ENCODE measurements at regions not wholly inside any gene's neighbourhood (a gene's known extent, or its start where the extent isn't known, plus 50 kb on each side); places are given as distances from the start of the nearest gene placed in this dataset.

GRCh38 chr5:160500786-160501779 is 79.4 kb downstream of the PTTG1 start:
- intact Hi-C loops (cut with DNase I) = no loop called here
- TF ChIP-seq POLR2A (IDR thresholded peaks at IDR 0.05) = no peak
- TF ChIP-seq CTCF (IDR thresholded peaks at IDR 0.05) = no peak
- no peak for TF ChIP-seq POLR2AphosphoS5 (IDR thresholded peaks at IDR 0.05)

GRCh38 chr5:160504906-160505305 is 83.3 kb downstream of the PTTG1 start:
- H3K27ac ChIP-seq = no peak overlapping the region
- H3K36me3 ChIP-seq = no peaks in the 10 kb centered on the region
- H3K4me1 ChIP-seq (replicated peaks) = no peaks in the 10 kb centered on the region
- no peaks in the 10 kb centered on the region for H3K9me3 ChIP-seq
- 47% methylated on average over 2 of the region's 2 CpGs for WGBS
- no peak for DNase-seq (ENCODE audit: low spot score)
- no peaks in the 10 kb centered on the region for H3K27me3 ChIP-seq (replicated peaks; ENCODE audit: insufficient read depth)
- intact Hi-C loops (cut with DNase I) = no loop called here
- TF ChIP-seq POLR2A (IDR thresholded peaks at IDR 0.05) (no peak), POLR2AphosphoS5 (IDR thresholded peaks at IDR 0.05) (no peak), CTCF (IDR thresholded peaks at IDR 0.05) (no peak)
- no peak overlapping the region for H3K4me3 ChIP-seq

More at GRCh38 chr5:160500786-160501779, 79.4 kb downstream of the PTTG1 start:
- Histone ChIP-seq H3K27ac (no peak overlapping the region), H3K4me1 (replicated peaks) (no peaks in the 10 kb centered on the region), H3K36me3 (no peaks in the 10 kb centered on the region), H3K27me3 (replicated peaks; ENCODE audit: insufficient read depth) (no peaks in the 10 kb centered on the region), H3K4me3 (no peak overlapping the region), H3K9me3 (no peaks in the 10 kb centered on the region)
- 81% methylated on average over 6 of the region's 6 CpGs for WGBS
- no peak for DNase-seq (ENCODE audit: low spot score)

- intact Hi-C loops (cut with DNase I) = no loop called here
- no peaks in the 10 kb centered on the region for H3K36me3 ChIP-seq
- no peaks in the 10 kb centered on the region for H3K9me3 ChIP-seq
- H3K4me1 ChIP-seq (replicated peaks) = no peaks in the 10 kb centered on the region
- H3K27me3 ChIP-seq (replicated peaks; ENCODE audit: insufficient read depth) = no peaks in the 10 kb centered on the region
- no peak overlapping the region for H3K27ac ChIP-seq
- WGBS = 62% methylated on average over 18 of the region's 18 CpGs
- TF ChIP-seq POLR2AphosphoS5 (IDR thresholded peaks at IDR 0.05) = no peak
- no peak for TF ChIP-seq POLR2A (IDR thresholded peaks at IDR 0.05)
- no peak for TF ChIP-seq CTCF (IDR thresholded peaks at IDR 0.05)
- DNase-seq (ENCODE audit: low spot score) = no peak
- no peak overlapping the region for H3K4me3 ChIP-seq
Measured at GRCh38 chr5:160506006-160507004, 84.7 kb downstream of the PTTG1 start.

GRCh38 chr5:160507221-160507721 is 85.6 kb downstream of the PTTG1 start:
- no peak for DNase-seq (ENCODE audit: low spot score)
- 49% methylated on average over 5 of the region's 5 CpGs for WGBS
- H3K27ac ChIP-seq = no peak overlapping the region
- no peaks in the 10 kb centered on the region for H3K9me3 ChIP-seq
- H3K4me1 ChIP-seq (replicated peaks) = no peaks in the 10 kb centered on the region
- H3K4me3 ChIP-seq = no peak overlapping the region
- intact Hi-C loops (cut with DNase I) = no loop called here
- no peaks in the 10 kb centered on the region for H3K36me3 ChIP-seq
- H3K27me3 ChIP-seq (replicated peaks; ENCODE audit: insufficient read depth) = no peaks in the 10 kb centered on the region
- no peak for TF ChIP-seq POLR2AphosphoS5 (IDR thresholded peaks at IDR 0.05)
- TF ChIP-seq CTCF (IDR thresholded peaks at IDR 0.05) = no peak
- TF ChIP-seq POLR2A (IDR thresholded peaks at IDR 0.05) = no peak

Data from prostate gland (tissue), 2 donors.